ENCODE measurements at regions not wholly inside any gene's neighbourhood (a gene's known extent, or its start where the extent isn't known, plus 50 kb on each side); places are given as distances from the start of the nearest gene placed in this dataset.
"Not testable (repeated sequence)": the region's sequence is repeated elsewhere in the genome, so short reads cannot be mapped to it uniquely, and the experiment has no call there.

GRCh38 chr19:30112666-30113065 lies 170.6 kb downstream of the URI1 start:
- no peaks in the 10 kb centered on the region for H3K9me3 ChIP-seq
- no peak overlapping the region for H3K4me3 ChIP-seq
- no peak overlapping the region for H3K27ac ChIP-seq
- POLR2A ChIA-PET, result no interaction called here
- FAIRE-seq (no peak), DNase-seq (ENCODE audit: low read depth in 1 of 2, low spot score in 1 of 2) (no peak), ATAC-seq (no peak)
- TF ChIP-seq EHF (CRISPR knock-in tag; IDR thresholded peaks at IDR 0.05) (no peak), MAZ (IDR thresholded peaks at IDR 0.05; ENCODE audit: borderline replicate concordance, low read depth, low read length) (no peak), RCOR1 (IDR thresholded peaks at IDR 0.05; ENCODE audit: low read depth, low read length) (no peak), KDM1A (IDR thresholded peaks at IDR 0.05; ENCODE audit: low read depth) (no peak), MYC (IDR thresholded peaks at IDR 0.05; ENCODE audit: borderline replicate concordance, low read length) (no peak), ZFP36 (IDR thresholded peaks at IDR 0.05; ENCODE audit: borderline replicate concordance, partially characterized antibody) (no peak), SMC3 (IDR thresholded peaks at IDR 0.05) (no peak), HOXA7 (CRISPR knock-in tag; IDR thresholded peaks at IDR 0.05) (no peak), HMGXB4 (CRISPR knock-in tag; IDR thresholded peaks at IDR 0.05; ENCODE audit: borderline replicate concordance) (no peak), POLR2A (IDR thresholded peaks at IDR 0.05; ENCODE audit: low read length) (no peak), CTCF (IDR thresholded peaks at IDR 0.05) (no peak), FOSB (CRISPR knock-in tag; IDR thresholded peaks at IDR 0.05) (no peak), ZNF302 (CRISPR knock-in tag; IDR thresholded peaks at IDR 0.05) (no peak)
- H3K4me2 ChIP-seq, result no peak overlapping the region
- H3K4me1 ChIP-seq, result no peaks in the 10 kb centered on the region
- CTCF ChIA-PET, result interaction anchor here (0.9 kb wide), 1 partner anchor 111 kb away, joined by 3 read pairs; no protein-coding TSS in a partner anchor
- WGBS (ENCODE audit: missing lambda C conversion rate), result 51% methylated on average over 8 of the region's 8 CpGs

- DNase-seq (ENCODE audit: low read depth in 1 of 2, low spot score in 1 of 2) (no peak), ATAC-seq (no peak), FAIRE-seq (no peak)
- TF ChIP-seq JUN (IDR thresholded peaks at IDR 0.05) (no peak), CTCF (IDR thresholded peaks at IDR 0.05) (no peak), SMC3 (IDR thresholded peaks at IDR 0.05) (no peak), GATA3 (IDR thresholded peaks at IDR 0.05; ENCODE audit: borderline replicate concordance) (no peak), FOXS1 (CRISPR knock-in tag; IDR thresholded peaks at IDR 0.05) (no peak), RCOR1 (IDR thresholded peaks at IDR 0.05; ENCODE audit: low read depth, low read length) (no peak), MYC (IDR thresholded peaks at IDR 0.05; ENCODE audit: borderline replicate concordance, low read length) (no peak), EP300 (IDR thresholded peaks at IDR 0.05) (no peak), RNF2 (IDR thresholded peaks at IDR 0.05; ENCODE audit: borderline replicate concordance, low read depth) (no peak), SREBF2 (IDR thresholded peaks at IDR 0.05) (no peak), PHF8 (IDR thresholded peaks at IDR 0.05; ENCODE audit: borderline replicate concordance, low read depth) (no peak), REST (IDR thresholded peaks at IDR 0.05) (no peak), ZFP36 (IDR thresholded peaks at IDR 0.05; ENCODE audit: borderline replicate concordance, partially characterized antibody) (no peak), POLR2AphosphoS2 (conservative IDR thresholded peaks at IDR 0.05; ENCODE audit: low read length) (no peak)
- Histone ChIP-seq H3K27ac (no peak overlapping the region), H3K4me3 (no peak overlapping the region), H3K4me1 (no peaks in the 10 kb centered on the region), H3K9me3 (no peaks in the 10 kb centered on the region), H3K4me2 (no peak overlapping the region)
- CTCF ChIA-PET, result interaction anchor here (1.3 kb wide), 1 partner anchor 8 kb away, joined by 3 read pairs; no protein-coding TSS in a partner anchor
- POLR2A ChIA-PET, result no interaction called here
- 16% methylated on average over 5 of the region's 5 CpGs for WGBS (ENCODE audit: missing lambda C conversion rate)
Observed at GRCh38 chr19:30113186-30113585, 171.1 kb downstream of the URI1 start.

- CTCF ChIA-PET, result interaction anchor here (0.6 to 1.3 kb wide), 2 partner anchors 9 to 1960 kb away, joined by 3 read pairs; no protein-coding TSS in a partner anchor
- POLR2A ChIA-PET; H3K4me2 ChIP-seq; DNase-seq (ENCODE audit: low read depth in 1 of 2, low spot score in 1 of 2); ATAC-seq; FAIRE-seq; H3K4me3 ChIP-seq; H3K9me3 ChIP-seq; H3K4me1 ChIP-seq; H3K27ac ChIP-seq: not testable (repeated sequence)
- 52% methylated on average over 5 of the region's 5 CpGs for WGBS (ENCODE audit: missing lambda C conversion rate)
Observed at GRCh38 chr19:30114095-30114494, 172.1 kb downstream of the URI1 start.

Data from A549 (cell line).